GM23338 (cell line): ENCODE measurements at regions not wholly inside any gene's neighbourhood (a gene's known extent, or its start where the extent isn't known, plus 50 kb on each side); places are given as distances from the start of the nearest gene placed in this dataset.

Source experiments
- ATAC-seq: fragments of 200-7000 bp; cut with Tn5 transposase; 3 replicates; pipeline ENCODE4 v1.9.1; 2020
- DNase-seq: peaks from one replicate; pipeline ENCODE4 v3.0.0-alpha.2; 2015; ENCODE audit warnings: low spot score
- H2AFZ ChIP-seq: fragments of 200-600 bp; sonication (generic); 2 replicates; pipeline ENCODE4 v1.8.0; 2016; ENCODE audit warnings: antibody characterized with exemption, mild to moderate bottlenecking, moderate library complexity
- H3F3A ChIP-seq: fragments of 200-600 bp; sonication (generic); replicated peaks from 2 replicates; pipeline ENCODE4 v1.8.0; 2017; ENCODE audit warnings: antibody characterized with exemption, mixed run types, low read depth
- H3K27ac ChIP-seq: fragments of 200-600 bp; sonication (generic); 2 replicates; pipeline ENCODE4 v1.6.1; 2016; ENCODE audit warnings: low read depth
- H3K27me3 ChIP-seq: fragments of 200-600 bp; sonication (generic); 2 replicates; pipeline ENCODE4 v1.8.0; 2016; ENCODE audit warnings: mild to moderate bottlenecking, mixed run types, moderate library complexity; ENCODE audit not compliant: insufficient read depth
- H3K36me3 ChIP-seq: fragments of 200-600 bp; sonication (generic); 2 replicates; pipeline ENCODE4 v1.8.0; 2016; ENCODE audit warnings: mild to moderate bottlenecking; ENCODE audit not compliant: insufficient read depth
- H3K4me1 ChIP-seq: fragments of 200-600 bp; sonication (generic); 2 replicates; pipeline ENCODE4 v1.8.0; 2016; ENCODE audit warnings: mild to moderate bottlenecking, moderate library complexity; ENCODE audit not compliant: insufficient read depth
- H3K4me2 ChIP-seq: fragments of 200-600 bp; sonication (generic); 2 replicates; pipeline ENCODE4 v1.7.1; 2017; ENCODE audit warnings: mixed run types
- H3K4me3 ChIP-seq: fragments of 200-600 bp; sonication (generic); 2 replicates; pipeline ENCODE4 v1.6.1; 2016; ENCODE audit warnings: mixed run types
- H3K79me2 ChIP-seq: fragments of 200-600 bp; sonication (generic); replicated peaks from 2 replicates; pipeline ENCODE4 v1.8.0; 2017; ENCODE audit warnings: mild to moderate bottlenecking; ENCODE audit not compliant: insufficient read depth
- H3K9me2 ChIP-seq: fragments of 200-600 bp; sonication (generic); 2 replicates; pipeline ENCODE4 v1.8.0; 2017; ENCODE audit not compliant: insufficient read depth
- H4K20me1 ChIP-seq: fragments of 200-600 bp; sonication (generic); replicated peaks from 2 replicates; pipeline ENCODE4 v1.8.0; 2017; ENCODE audit warnings: mild to moderate bottlenecking; ENCODE audit not compliant: insufficient read depth
- H3K27ac Mint-ChIP-seq: 2 replicates; pipeline ENCODE4 v1.8.0; 2020; ENCODE audit warnings: inconsistent platforms, mild to moderate bottlenecking, moderate library complexity, mixed read lengths
- H3K27me3 Mint-ChIP-seq: 3 replicates; pipeline ENCODE4 v1.8.0; 2022; ENCODE audit warnings: low read depth, mild to moderate bottlenecking, moderate library complexity, mixed read lengths, inconsistent platforms; ENCODE audit not compliant: insufficient read depth, poor library complexity
- H3K36me3 Mint-ChIP-seq: 3 replicates; pipeline ENCODE4 v1.8.0; 2021; ENCODE audit warnings: low read depth, mild to moderate bottlenecking, inconsistent platforms, moderate library complexity, mixed read lengths
- H3K4me1 Mint-ChIP-seq: 3 replicates; pipeline ENCODE4 v1.8.0; 2020; ENCODE audit warnings: mild to moderate bottlenecking, inconsistent platforms, mixed read lengths
- H3K4me3 Mint-ChIP-seq: 3 replicates; pipeline ENCODE4 v1.8.0; 2021; ENCODE audit warnings: moderate library complexity, mild to moderate bottlenecking, inconsistent platforms, mixed read lengths
- H3K9me3 Mint-ChIP-seq: 3 replicates; pipeline ENCODE4 v1.8.0; 2020; ENCODE audit warnings: moderate library complexity, mild to moderate bottlenecking, inconsistent platforms, mixed read lengths
- CREB1 ChIP-seq: fragments of 250-450 bp; sonication (Bioruptor Pico); IDR thresholded peaks from 2 replicates; pipeline ENCODE4 v1.5.0; 2020; ENCODE audit warnings: low read depth, mild to moderate bottlenecking, moderate library complexity
- EZH2 ChIP-seq: fragments of 200-600 bp; sonication (generic); IDR thresholded peaks from one replicate; pipeline ENCODE4 v1.8.0; 2017; ENCODE audit warnings: antibody characterized with exemption, mild to moderate bottlenecking, low read depth; ENCODE audit not compliant: unreplicated experiment
- EZH2phosphoT487 ChIP-seq: fragments of 200-600 bp; sonication (generic); IDR thresholded peaks from one replicate; pipeline ENCODE4 v1.8.1; 2018; ENCODE audit warnings: antibody characterized with exemption; ENCODE audit not compliant: unreplicated experiment
- JUNB ChIP-seq: IDR thresholded peaks from one replicate; pipeline ENCODE4 v1.6.1; 2016; ENCODE audit warnings: antibody characterized with exemption; ENCODE audit not compliant: unreplicated experiment
- NANOG ChIP-seq: IDR thresholded peaks from 2 replicates; pipeline ENCODE4 v1.6.1; 2016; ENCODE audit warnings: antibody characterized with exemption, borderline replicate concordance
- POLR2AphosphoS5 ChIP-seq: IDR thresholded peaks from 2 replicates; pipeline ENCODE4 v1.6.1; 2016; ENCODE audit warnings: antibody characterized with exemption, low read depth
- STAT1 ChIP-seq: IDR thresholded peaks from one replicate; pipeline ENCODE4 v1.6.1; 2016; ENCODE audit warnings: antibody characterized with exemption; ENCODE audit not compliant: unreplicated experiment
- ZNF114 ChIP-seq: fragments of 250-450 bp; sonication (Bioruptor Pico); IDR thresholded peaks from 2 replicates; pipeline ENCODE4 v1.5.0; 2020; ENCODE audit warnings: mild to moderate bottlenecking, moderate library complexity
- ZNF331 ChIP-seq: fragments of 250-450 bp; sonication (Bioruptor Pico); IDR thresholded peaks from 2 replicates; pipeline ENCODE4 v1.5.0; 2020; ENCODE audit warnings: low read depth, mild to moderate bottlenecking, moderate library complexity
- ZNF462 ChIP-seq: fragments of 250-450 bp; sonication (Bioruptor Pico); IDR thresholded peaks from 2 replicates; pipeline ENCODE4 v1.5.0; 2020; ENCODE audit warnings: mild to moderate bottlenecking, moderate library complexity
- TF ChIP-seq, protein P1 (sequence below), 2 experiments: fragments of 200-600 bp in 1 of 2; sonication (generic) in 1 of 2; conservative IDR thresholded peaks; 2 replicates each; pipeline versions ENCODE4 v1.5.1 to v1.6.1; 2016 to 2017; ENCODE audit warnings: antibody characterized with exemption in 2 of 2, low read depth in 2 of 2, mild to moderate bottlenecking in 2 of 2, moderate library complexity in 1 of 2
- TF ChIP-seq, protein P2 (sequence below): IDR thresholded peaks from 2 replicates; pipeline ENCODE4 v1.6.1; 2016; ENCODE audit warnings: antibody characterized with exemption
- TF ChIP-seq, protein P3 (sequence below): IDR thresholded peaks from one replicate; pipeline ENCODE4 v1.6.1; 2018; ENCODE audit warnings: antibody characterized with exemption; ENCODE audit not compliant: unreplicated experiment

- Histone ChIP-seq H3K4me1 (no peaks in the 10 kb centered on the region), H2AFZ (no peak overlapping the region), H3K4me2 (no peak overlapping the region), H3K27ac (no peak overlapping the region), H3K4me3 (no peak overlapping the region), H3F3A (no peaks in the 10 kb centered on the region), H4K20me1 (no peaks in the 10 kb centered on the region), H3K79me2 (no peaks in the 10 kb centered on the region), H3K36me3 (no peaks in the 10 kb centered on the region), H3K9me2 (peaks cover 5% of the 10 kb centered on the region; the same call in 1 of the 2 replicates), H3K27me3 (no peaks in the 10 kb centered on the region)
- Mint-ChIP-seq H3K4me3 (no peak overlapping the region), H3K36me3 (no peaks in the 10 kb centered on the region), H3K9me3 (no peaks in the 10 kb centered on the region), H3K27ac (no peak overlapping the region), H3K27me3 (peaks cover 2% of the 10 kb centered on the region), H3K4me1 (no peaks in the 10 kb centered on the region)
- no peak for DNase-seq
- no peak for ATAC-seq
- TF ChIP-seq, protein P1, sequence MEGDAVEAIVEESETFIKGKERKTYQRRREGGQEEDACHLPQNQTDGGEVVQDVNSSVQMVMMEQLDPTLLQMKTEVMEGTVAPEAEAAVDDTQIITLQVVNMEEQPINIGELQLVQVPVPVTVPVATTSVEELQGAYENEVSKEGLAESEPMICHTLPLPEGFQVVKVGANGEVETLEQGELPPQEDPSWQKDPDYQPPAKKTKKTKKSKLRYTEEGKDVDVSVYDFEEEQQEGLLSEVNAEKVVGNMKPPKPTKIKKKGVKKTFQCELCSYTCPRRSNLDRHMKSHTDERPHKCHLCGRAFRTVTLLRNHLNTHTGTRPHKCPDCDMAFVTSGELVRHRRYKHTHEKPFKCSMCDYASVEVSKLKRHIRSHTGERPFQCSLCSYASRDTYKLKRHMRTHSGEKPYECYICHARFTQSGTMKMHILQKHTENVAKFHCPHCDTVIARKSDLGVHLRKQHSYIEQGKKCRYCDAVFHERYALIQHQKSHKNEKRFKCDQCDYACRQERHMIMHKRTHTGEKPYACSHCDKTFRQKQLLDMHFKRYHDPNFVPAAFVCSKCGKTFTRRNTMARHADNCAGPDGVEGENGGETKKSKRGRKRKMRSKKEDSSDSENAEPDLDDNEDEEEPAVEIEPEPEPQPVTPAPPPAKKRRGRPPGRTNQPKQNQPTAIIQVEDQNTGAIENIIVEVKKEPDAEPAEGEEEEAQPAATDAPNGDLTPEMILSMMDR (conservative IDR thresholded peaks at IDR 0.05; ENCODE audit: low read depth in 2 of 2): no peak
- TF ChIP-seq, protein P2, sequence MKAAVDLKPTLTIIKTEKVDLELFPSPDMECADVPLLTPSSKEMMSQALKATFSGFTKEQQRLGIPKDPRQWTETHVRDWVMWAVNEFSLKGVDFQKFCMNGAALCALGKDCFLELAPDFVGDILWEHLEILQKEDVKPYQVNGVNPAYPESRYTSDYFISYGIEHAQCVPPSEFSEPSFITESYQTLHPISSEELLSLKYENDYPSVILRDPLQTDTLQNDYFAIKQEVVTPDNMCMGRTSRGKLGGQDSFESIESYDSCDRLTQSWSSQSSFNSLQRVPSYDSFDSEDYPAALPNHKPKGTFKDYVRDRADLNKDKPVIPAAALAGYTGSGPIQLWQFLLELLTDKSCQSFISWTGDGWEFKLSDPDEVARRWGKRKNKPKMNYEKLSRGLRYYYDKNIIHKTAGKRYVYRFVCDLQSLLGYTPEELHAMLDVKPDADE: no peak
- no peak for TF ChIP-seq ZNF114 (CRISPR knock-in tag)
- no peak for TF ChIP-seq EZH2
- TF ChIP-seq POLR2AphosphoS5: no peak
- no peak for TF ChIP-seq CREB1 (CRISPR knock-in tag)
- no peak for TF ChIP-seq ZNF331
- no peak for TF ChIP-seq EZH2phosphoT487
- no peak for TF ChIP-seq NANOG
- TF ChIP-seq, protein P3, sequence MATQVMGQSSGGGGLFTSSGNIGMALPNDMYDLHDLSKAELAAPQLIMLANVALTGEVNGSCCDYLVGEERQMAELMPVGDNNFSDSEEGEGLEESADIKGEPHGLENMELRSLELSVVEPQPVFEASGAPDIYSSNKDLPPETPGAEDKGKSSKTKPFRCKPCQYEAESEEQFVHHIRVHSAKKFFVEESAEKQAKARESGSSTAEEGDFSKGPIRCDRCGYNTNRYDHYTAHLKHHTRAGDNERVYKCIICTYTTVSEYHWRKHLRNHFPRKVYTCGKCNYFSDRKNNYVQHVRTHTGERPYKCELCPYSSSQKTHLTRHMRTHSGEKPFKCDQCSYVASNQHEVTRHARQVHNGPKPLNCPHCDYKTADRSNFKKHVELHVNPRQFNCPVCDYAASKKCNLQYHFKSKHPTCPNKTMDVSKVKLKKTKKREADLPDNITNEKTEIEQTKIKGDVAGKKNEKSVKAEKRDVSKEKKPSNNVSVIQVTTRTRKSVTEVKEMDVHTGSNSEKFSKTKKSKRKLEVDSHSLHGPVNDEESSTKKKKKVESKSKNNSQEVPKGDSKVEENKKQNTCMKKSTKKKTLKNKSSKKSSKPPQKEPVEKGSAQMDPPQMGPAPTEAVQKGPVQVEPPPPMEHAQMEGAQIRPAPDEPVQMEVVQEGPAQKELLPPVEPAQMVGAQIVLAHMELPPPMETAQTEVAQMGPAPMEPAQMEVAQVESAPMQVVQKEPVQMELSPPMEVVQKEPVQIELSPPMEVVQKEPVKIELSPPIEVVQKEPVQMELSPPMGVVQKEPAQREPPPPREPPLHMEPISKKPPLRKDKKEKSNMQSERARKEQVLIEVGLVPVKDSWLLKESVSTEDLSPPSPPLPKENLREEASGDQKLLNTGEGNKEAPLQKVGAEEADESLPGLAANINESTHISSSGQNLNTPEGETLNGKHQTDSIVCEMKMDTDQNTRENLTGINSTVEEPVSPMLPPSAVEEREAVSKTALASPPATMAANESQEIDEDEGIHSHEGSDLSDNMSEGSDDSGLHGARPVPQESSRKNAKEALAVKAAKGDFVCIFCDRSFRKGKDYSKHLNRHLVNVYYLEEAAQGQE: no peak
- TF ChIP-seq ZNF462 (CRISPR knock-in tag): no peak
- no peak for TF ChIP-seq JUNB
- no peak for TF ChIP-seq STAT1
Measured at GRCh38 chr2:100205174-100205573, 62.8 kb upstream of the AFF3 start.
